ENCODE measurements at regions not wholly inside any gene's neighbourhood (a gene's known extent, or its start where the extent isn't known, plus 50 kb on each side); places are given as distances from the start of the nearest gene placed in this dataset.

GRCh38 chr13:105928901-105929300, 606.6 kb downstream of the EFNB2 start:
- Histone ChIP-seq H3K56ac (replicated peaks; ENCODE audit: insufficient read length, low read depth, low read length) (no peak overlapping the region), H4K8ac (ENCODE audit: extremely low read depth, insufficient read depth, low read length) (no peak overlapping the region), H2BK120ac (replicated peaks; ENCODE audit: low read depth, low read length) (no peak overlapping the region), H3K27ac (ENCODE audit: low read depth, low read length) (no peak overlapping the region), H3K36me3 (ENCODE audit: control insufficient read depth in 2 of 4, insufficient read depth in 4 of 4, low read length in 3 of 4) (no peaks in the 10 kb centered on the region), H3K4ac (replicated peaks; ENCODE audit: insufficient read length, low read depth, low read length) (no peak overlapping the region), H2AK5ac (ENCODE audit: low read depth, low read length) (no peak overlapping the region), H3K79me2 (ENCODE audit: control insufficient read depth in 1 of 2, insufficient read depth in 2 of 2, low read length in 2 of 2) (no peaks in the 10 kb centered on the region), H2BK12ac (ENCODE audit: low read depth, low read length) (no peak overlapping the region), H3K79me1 (ENCODE audit: low read depth, low read length) (no peaks in the 10 kb centered on the region), H2BK20ac (ENCODE audit: low read length) (no peak overlapping the region), H3K4me1 (replicated peaks in 1 of 4; ENCODE audit: control insufficient read depth in 3 of 4, insufficient read depth in 4 of 4, low read length in 3 of 4) (no peaks in the 10 kb centered on the region), H3K27me3 (replicated peaks in 1 of 4; ENCODE audit: control insufficient read depth in 3 of 4, extremely low read depth in 1 of 4, insufficient read depth in 3 of 4, low read length in 3 of 4) (no peaks in the 10 kb centered on the region), H4K20me1 (replicated peaks in 1 of 2; ENCODE audit: control insufficient read depth in 1 of 2, insufficient read depth in 2 of 2, low read length in 2 of 2) (no peaks in the 10 kb centered on the region), H3K23ac (ENCODE audit: insufficient read length) (no peak overlapping the region), H3K4me2 (ENCODE audit: insufficient read depth in 1 of 2, low read depth in 2 of 2, low read length in 2 of 2) (no peak overlapping the region), H3K14ac (ENCODE audit: insufficient read length) (no peak overlapping the region), H2AFZ (ENCODE audit: low read length) (no peak overlapping the region), H4K91ac (replicated peaks; ENCODE audit: insufficient read length, low read length) (no peak overlapping the region), H2BK15ac (ENCODE audit: low read length) (no peak overlapping the region), H2BK5ac (ENCODE audit: low read depth, low read length) (no peak overlapping the region), H3K4me3 (ENCODE audit: extremely low read depth in 1 of 4, insufficient read depth in 2 of 4, low read depth in 3 of 4, low read length in 4 of 4) (no peak overlapping the region), H4K5ac (ENCODE audit: insufficient read length, low read depth, low read length) (no peak overlapping the region), H3K9me3 (ENCODE audit: insufficient read depth in 2 of 2, low read depth in 1 of 2, low read length in 1 of 2) (no peaks in the 10 kb centered on the region), H3K18ac (ENCODE audit: extremely low read depth, low read length) (no peak overlapping the region), H3K9ac (replicated peaks in 1 of 4; ENCODE audit: extremely low read depth in 1 of 4, low read depth in 3 of 4, low read length in 3 of 4) (no peak overlapping the region), H3K23me2 (ENCODE audit: low read depth, low read length) (no peaks in the 10 kb centered on the region)
- ChIA-PET POLR2A (ENCODE audit: partially characterized antibody) (no interaction called here), CTCF (ENCODE audit: partially characterized antibody) (interaction anchor here (1.0 kb wide), 1 partner anchor 53 kb away, joined by 3 read pairs; no protein-coding TSS in a partner anchor)
- FAIRE-seq, result no peak
- DNase-seq (ENCODE audit: low read depth in 1 of 2, low spot score in 2 of 2), result no peak
- WGBS, 2 experiments (ENCODE audit: extremely low coverage in 1 of 2, insufficient coverage in 1 of 2, insufficient read length in 1 of 2, insufficient replicate concordance in 2 of 2, low coverage in 1 of 2, low lambda C conversion rate in 2 of 2, missing lambda C conversion rate in 1 of 2), result 92% methylated on average over 4 of the region's 4 CpGs; no CpG with 5 or more reads in 1 of the 2 experiments
- TF ChIP-seq ASH2L (IDR thresholded peaks at IDR 0.05; ENCODE audit: low read length) (no peak), SRF (IDR thresholded peaks at IDR 0.05; ENCODE audit: low read depth, low read length) (no peak), CHD1 (IDR thresholded peaks at IDR 0.05; ENCODE audit: low read depth, low read length) (no peak), TEAD4 (IDR thresholded peaks at IDR 0.05; ENCODE audit: low read depth, low read length) (no peak), POU5F1 (IDR thresholded peaks at IDR 0.05; ENCODE audit: low read depth, low read length) (no peak), ZNF274 (IDR thresholded peaks at IDR 0.05; ENCODE audit: borderline replicate concordance, extremely low read depth, low read length) (no peak), SP4 (IDR thresholded peaks at IDR 0.05; ENCODE audit: low read length) (no peak), TBP (IDR thresholded peaks at IDR 0.05; ENCODE audit: low read depth, low read length) (no peak), RBBP5 (IDR thresholded peaks at IDR 0.05; ENCODE audit: borderline replicate concordance, low read depth, low read length) (no peak), BRCA1 (IDR thresholded peaks at IDR 0.05; ENCODE audit: low read depth, low read length) (no peak), SIN3A (conservative IDR thresholded peaks at IDR 0.05 in 1 of 2, IDR thresholded peaks at IDR 0.05 in 1 of 2; ENCODE audit: low read depth in 1 of 2, low read length in 2 of 2) (no peak), SIRT6 (IDR thresholded peaks at IDR 0.05; ENCODE audit: low read length) (no peak), CEBPB (IDR thresholded peaks at IDR 0.05; ENCODE audit: low read depth, low read length) (no peak), RFX5 (IDR thresholded peaks at IDR 0.05; ENCODE audit: borderline replicate concordance, low read depth, low read length) (no peak), SIX5 (IDR thresholded peaks at IDR 0.05; ENCODE audit: low read depth, low read length) (no peak), CREB1 (IDR thresholded peaks at IDR 0.05) (no peak)
- TF ChIP-seq, protein P1, sequence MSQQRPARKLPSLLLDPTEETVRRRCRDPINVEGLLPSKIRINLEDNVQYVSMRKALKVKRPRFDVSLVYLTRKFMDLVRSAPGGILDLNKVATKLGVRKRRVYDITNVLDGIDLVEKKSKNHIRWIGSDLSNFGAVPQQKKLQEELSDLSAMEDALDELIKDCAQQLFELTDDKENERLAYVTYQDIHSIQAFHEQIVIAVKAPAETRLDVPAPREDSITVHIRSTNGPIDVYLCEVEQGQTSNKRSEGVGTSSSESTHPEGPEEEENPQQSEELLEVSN (IDR thresholded peaks at IDR 0.05), result no peak
